MCF 10A (cell line): ENCODE measurements at regions not wholly inside any gene's neighbourhood (a gene's known extent, or its start where the extent isn't known, plus 50 kb on each side); places are given as distances from the start of the nearest gene placed in this dataset.

Experiments used
- BruUV-seq: library from RNA; stranded (reverse); fragments of 400-500 nt; replicated peaks from 2 replicates; lab custom pipeline; 2021; lab: Mats Ljungman, UMichigan
- CTCF ChIA-PET: fragments of 300-600 bp; sonication (Branson Sonifier 250); formaldehyde crosslinking; extraction: SDS; loops from one replicate; lab custom pipeline; 2021; ENCODE audit warnings: antibody characterized with exemption, inconsistent platforms; lab: Yijun Ruan, JAX
- POLR2A ChIA-PET: fragments of 300-600, 350-650 bp; sonication (Branson Sonifier 250); formaldehyde crosslinking; extraction: SDS; loops from one replicate; lab custom pipeline; 2020; ENCODE audit warnings: antibody characterized with exemption, inconsistent platforms; lab: Yijun Ruan, JAX
- DNase-seq: peaks from one replicate; pipeline ENCODE4 v3.0.0-alpha.2; 2018; ENCODE audit not compliant: unreplicated experiment
- H3K27ac Mint-ChIP-seq: one replicate; pipeline ENCODE4 v1.8.0; 2022; ENCODE audit warnings: mild to moderate bottlenecking, low read depth, mixed read lengths; ENCODE audit not compliant: unreplicated experiment
- H3K27me3 Mint-ChIP-seq: one replicate; pipeline ENCODE4 v1.8.0; 2022; ENCODE audit warnings: mixed read lengths; ENCODE audit not compliant: insufficient read depth, unreplicated experiment
- H3K36me3 Mint-ChIP-seq: one replicate; pipeline ENCODE4 v1.8.0; 2022; ENCODE audit warnings: mild to moderate bottlenecking, moderate library complexity, mixed read lengths; ENCODE audit not compliant: insufficient read depth, unreplicated experiment
- H3K4me1 Mint-ChIP-seq: one replicate; pipeline ENCODE4 v1.8.0; 2022; ENCODE audit warnings: mixed read lengths; ENCODE audit not compliant: insufficient read depth, unreplicated experiment
- H3K4me3 Mint-ChIP-seq: one replicate; pipeline ENCODE4 v1.8.0; 2022; ENCODE audit warnings: mild to moderate bottlenecking, moderate library complexity, mixed read lengths; ENCODE audit not compliant: unreplicated experiment
- H3K9me3 Mint-ChIP-seq: one replicate; pipeline ENCODE4 v1.8.0; 2022; ENCODE audit warnings: mixed read lengths; ENCODE audit not compliant: unreplicated experiment
- CTCF ChIP-seq: fragments of 200-600 bp; IDR thresholded peaks from one replicate; pipeline ENCODE4 v1.8.0; 2022; ENCODE audit warnings: antibody characterized with exemption, mild to moderate bottlenecking; ENCODE audit not compliant: unreplicated experiment
- intact Hi-C: fragments of 100-400 bp; cut with micrococcal nuclease; formaldehyde crosslinking; loops from 2 replicates; pipeline ENCODE4 v1.14.1; 2022

GRCh38 chr18:68323921-68324320, 391.0 kb downstream of the TMX3 start:
- DNase-seq: no peak
- POLR2A ChIA-PET: no interaction called here
- Mint-ChIP-seq H3K4me3 (no peak overlapping the region), H3K4me1 (no peaks in the 10 kb centered on the region), H3K36me3 (no peaks in the 10 kb centered on the region), H3K27me3 (no peaks in the 10 kb centered on the region), H3K9me3 (no peaks in the 10 kb centered on the region), H3K27ac (no peak overlapping the region)
- BruUV-seq: no TSS peak
- intact Hi-C loops: no loop called here
- CTCF ChIA-PET: no interaction called here
- no peak for TF ChIP-seq CTCF

GRCh38 chr18:68316636-68317035, 398.3 kb downstream of the TMX3 start:
- ChIA-PET CTCF (no interaction called here), POLR2A (no interaction called here)
- DNase-seq: peak; percentile 21
- intact Hi-C loops: no loop called here
- H3K4me1 Mint-ChIP-seq: peaks cover 5% of the 10 kb centered on the region
- H3K27ac Mint-ChIP-seq: no peak overlapping the region
- H3K27me3 Mint-ChIP-seq: no peaks in the 10 kb centered on the region
- no peaks in the 10 kb centered on the region for H3K36me3 Mint-ChIP-seq
- H3K4me3 Mint-ChIP-seq: peak overlapping the region; percentile 33
- no TSS peak for BruUV-seq
- TF ChIP-seq CTCF: no peak
- no peaks in the 10 kb centered on the region for H3K9me3 Mint-ChIP-seq

GRCh38 chr18:68314403-68314802, 400.5 kb downstream of the TMX3 start:
- Mint-ChIP-seq H3K27ac (no peak overlapping the region), H3K36me3 (no peaks in the 10 kb centered on the region), H3K4me3 (no peak overlapping the region), H3K9me3 (no peaks in the 10 kb centered on the region), H3K4me1 (peaks cover 5% of the 10 kb centered on the region), H3K27me3 (no peaks in the 10 kb centered on the region)
- POLR2A ChIA-PET: no interaction called here
- CTCF ChIA-PET: no interaction called here
- DNase-seq: no peak
- no TSS peak for BruUV-seq
- intact Hi-C loops: no loop called here
- no peak for TF ChIP-seq CTCF

GRCh38 chr18:68301441-68301840, 413.5 kb downstream of the TMX3 start:
- no peak overlapping the region for H3K27ac Mint-ChIP-seq
- no peak for TF ChIP-seq CTCF
- no peak overlapping the region for H3K4me3 Mint-ChIP-seq
- ChIA-PET POLR2A (no interaction called here), CTCF (interaction anchor here (0.6 kb wide), 1 partner anchor 793 kb away, joined by 3 read pairs; no protein-coding TSS in a partner anchor)
- DNase-seq: no peak
- peaks cover 5% of the 10 kb centered on the region for H3K4me1 Mint-ChIP-seq
- intact Hi-C loops: no loop called here
- H3K9me3 Mint-ChIP-seq: no peaks in the 10 kb centered on the region
- no TSS peak for BruUV-seq
- H3K36me3 Mint-ChIP-seq: no peaks in the 10 kb centered on the region
- no peaks in the 10 kb centered on the region for H3K27me3 Mint-ChIP-seq
